ENCODE measurements at regions not wholly inside any gene's neighbourhood (a gene's known extent, or its start where the extent isn't known, plus 50 kb on each side); places are given as distances from the start of the nearest gene placed in this dataset.

GRCh38 chr1:82836213-82836972 lies 1035.7 kb downstream of the ADGRL2 start:
- DNase-seq (ENCODE audit: low read depth), result no peak

GRCh38 chr1:82830690-82831380 lies 1030.1 kb downstream of the ADGRL2 start:
- DNase-seq (ENCODE audit: low read depth), result no peak

DNA sequence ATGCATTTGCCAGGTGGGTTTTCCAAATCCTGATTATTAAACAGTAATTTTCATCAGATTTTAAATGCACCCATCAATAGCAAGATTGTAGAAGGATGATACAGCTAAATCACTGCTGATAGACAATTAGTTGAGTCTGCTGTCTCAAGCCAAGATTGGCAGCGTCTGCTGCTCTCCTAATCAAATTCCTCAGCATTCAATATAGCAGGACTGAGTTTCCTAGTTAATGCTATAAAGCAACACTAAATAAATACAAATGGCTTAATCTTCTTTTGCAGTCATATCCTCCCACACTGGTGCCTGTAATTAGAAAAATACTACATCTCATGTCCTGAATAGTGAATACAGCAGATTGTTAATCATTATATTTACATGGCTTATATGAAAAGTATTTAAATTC lies 1028.8 kb downstream of the ADGRL2 start:
- no peak for DNase-seq (ENCODE audit: low read depth)

DNA sequence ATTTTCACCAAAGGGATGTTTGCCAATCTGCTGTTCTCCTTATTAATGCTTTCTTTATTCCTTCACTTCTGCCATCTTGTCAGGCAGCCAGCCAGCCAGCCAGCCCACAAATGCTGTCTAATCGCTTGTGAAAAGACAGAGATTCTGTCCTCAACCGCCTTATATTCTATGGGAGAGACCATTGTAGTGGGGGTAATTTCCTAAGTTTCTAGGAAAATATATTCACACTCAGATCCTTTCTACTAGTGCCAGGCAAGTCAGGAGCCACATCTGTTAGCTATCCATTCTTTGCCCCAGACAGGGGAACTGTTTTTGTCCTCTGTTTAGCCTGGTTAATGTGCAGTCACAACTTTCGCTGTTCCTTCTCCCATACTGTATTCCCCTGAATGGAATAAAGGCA lies 1023.1 kb downstream of the ADGRL2 start:
- no peak for DNase-seq (ENCODE audit: low read depth)

DNA sequence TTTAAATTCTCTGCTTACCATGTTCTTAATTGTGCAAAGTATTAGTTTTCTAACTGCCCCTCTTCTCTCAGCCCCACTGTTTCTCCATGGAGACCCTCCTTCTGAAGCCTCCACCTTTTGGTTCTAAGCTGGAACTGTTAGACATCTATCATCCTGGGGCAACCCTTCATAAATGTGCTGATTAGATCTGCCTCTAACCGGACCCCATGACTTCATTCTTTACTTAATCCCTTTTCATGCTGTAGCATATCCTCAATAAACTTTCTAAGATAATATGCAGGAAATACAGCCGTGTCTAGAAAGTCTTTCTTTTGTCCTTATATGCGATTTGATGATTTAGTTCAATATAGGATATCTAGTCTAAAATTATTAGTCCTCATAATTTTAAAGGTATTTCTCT lies 1020.1 kb downstream of the ADGRL2 start:
- peak; percentile 16 for DNase-seq (ENCODE audit: low read depth)

DNA sequence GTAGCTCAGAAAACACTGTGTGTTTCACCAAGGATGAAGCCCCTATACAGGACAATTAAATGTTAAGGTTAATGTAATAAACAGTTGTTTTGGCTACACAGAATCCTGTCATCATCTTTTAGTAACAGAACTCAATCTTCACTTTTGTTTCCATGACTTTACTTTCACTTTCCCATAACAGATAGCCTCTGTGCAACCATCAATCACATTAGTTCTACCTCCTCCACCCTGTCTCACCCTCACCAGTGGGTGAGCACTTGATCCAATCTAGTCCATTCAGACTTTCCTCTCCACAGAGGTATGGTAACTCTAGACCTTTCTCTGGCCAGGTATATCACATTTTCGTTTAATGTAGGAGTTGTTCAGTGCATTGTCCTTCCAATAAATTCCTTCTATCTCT lies 1018.5 kb downstream of the ADGRL2 start:
- peak; percentile 27 for DNase-seq (ENCODE audit: low read depth)

GRCh38 chr1:82818586-82818985 lies 1017.9 kb downstream of the ADGRL2 start:
- peak; percentile 3 for DNase-seq (ENCODE audit: low read depth)

GRCh38 chr1:82813386-82813785 lies 1012.7 kb downstream of the ADGRL2 start:
- no peak for DNase-seq (ENCODE audit: low read depth)

DNA sequence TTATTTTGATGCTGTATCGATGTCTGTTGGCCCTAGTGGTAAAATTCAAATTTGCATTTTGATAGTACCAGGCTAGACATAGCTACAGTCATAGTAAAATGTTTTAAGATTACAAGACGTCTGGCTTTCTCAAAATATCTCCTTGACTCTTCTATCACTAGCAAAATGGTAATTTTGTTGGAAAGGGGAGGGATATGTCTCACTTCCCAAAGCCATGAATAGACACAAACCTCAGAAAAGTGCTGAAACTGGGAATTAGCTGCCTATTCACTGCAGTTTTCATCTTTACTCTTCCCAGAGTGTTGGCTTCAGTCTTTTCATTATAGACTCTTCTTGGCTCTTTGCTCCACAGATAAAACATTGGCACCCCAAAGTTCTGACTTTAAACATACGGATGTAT lies 1009.9 kb downstream of the ADGRL2 start:
- no peak for DNase-seq (ENCODE audit: low read depth)

DNA sequence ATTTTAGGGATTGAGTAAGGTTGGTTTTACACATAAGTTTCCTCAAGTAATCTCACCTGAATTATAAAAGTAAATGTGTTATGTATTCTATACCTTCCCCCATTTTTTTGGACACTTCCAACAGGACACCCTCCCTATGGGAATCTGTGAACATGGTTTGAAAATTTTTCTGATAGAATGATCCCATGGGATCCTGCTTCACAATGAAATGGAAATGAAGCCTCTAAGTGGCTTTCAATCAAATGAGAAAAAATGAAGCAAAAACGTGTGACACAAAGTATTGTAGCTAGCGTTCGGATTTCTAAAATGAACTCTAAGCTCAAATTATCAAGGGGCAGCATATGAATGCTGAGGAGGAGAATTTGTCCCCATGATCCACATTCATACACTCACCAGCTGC lies 1006.8 kb downstream of the ADGRL2 start:
- no peak for DNase-seq (ENCODE audit: low read depth)

DNA sequence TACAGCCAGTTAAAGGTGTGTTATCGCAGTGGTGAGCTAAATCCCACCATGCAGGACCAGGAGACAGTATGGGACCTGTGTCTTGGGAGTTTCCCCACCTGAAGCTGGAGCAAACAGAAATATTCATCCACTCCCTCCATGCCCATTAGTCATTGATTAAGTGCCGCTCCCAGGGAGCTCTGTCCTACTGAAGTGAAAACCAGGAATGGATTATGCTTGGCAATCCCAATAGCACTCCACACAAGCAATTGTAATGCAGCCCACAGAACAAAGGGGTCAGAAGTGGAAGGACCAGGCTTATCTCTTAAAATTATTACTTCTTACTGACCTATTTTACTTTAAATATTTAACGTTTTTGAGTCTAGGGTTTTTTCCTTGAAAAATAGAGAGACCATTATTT lies 1005.4 kb downstream of the ADGRL2 start:
- DNase-seq (ENCODE audit: low read depth), result no peak

DNA sequence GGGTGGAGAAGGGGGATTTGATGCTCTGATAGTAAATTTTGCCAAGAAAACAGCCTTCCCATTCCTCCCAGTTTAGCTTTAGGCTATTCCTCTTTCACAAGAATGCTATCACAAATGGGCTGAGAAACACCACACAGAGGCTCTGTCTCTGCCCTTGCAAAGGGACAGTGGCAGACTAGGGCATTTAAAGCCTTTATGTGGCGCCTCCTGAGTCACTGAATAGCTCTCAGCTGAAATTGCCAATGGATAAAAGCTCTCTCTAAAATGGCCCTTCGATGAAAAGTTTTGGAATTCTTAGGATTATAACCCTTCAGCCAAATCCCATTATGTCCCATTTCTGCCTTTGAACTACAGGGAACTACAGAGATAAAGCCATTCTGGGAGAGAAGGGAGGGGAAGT lies 1000.4 kb downstream of the ADGRL2 start:
- no peak for DNase-seq (ENCODE audit: low read depth)

- DNase-seq (ENCODE audit: low read depth), result no peak
These were observed 1000.0 kb downstream of the ADGRL2 start for GRCh38 chr1:82800721-82801120.

- no peak for DNase-seq (ENCODE audit: low read depth)
These were observed 998.5 kb downstream of the ADGRL2 start for GRCh38 chr1:82799261-82799660.

- peak; percentile 68 for DNase-seq (ENCODE audit: low read depth)
These were observed 994.9 kb downstream of the ADGRL2 start for GRCh38 chr1:82795508-82796149.

DNA sequence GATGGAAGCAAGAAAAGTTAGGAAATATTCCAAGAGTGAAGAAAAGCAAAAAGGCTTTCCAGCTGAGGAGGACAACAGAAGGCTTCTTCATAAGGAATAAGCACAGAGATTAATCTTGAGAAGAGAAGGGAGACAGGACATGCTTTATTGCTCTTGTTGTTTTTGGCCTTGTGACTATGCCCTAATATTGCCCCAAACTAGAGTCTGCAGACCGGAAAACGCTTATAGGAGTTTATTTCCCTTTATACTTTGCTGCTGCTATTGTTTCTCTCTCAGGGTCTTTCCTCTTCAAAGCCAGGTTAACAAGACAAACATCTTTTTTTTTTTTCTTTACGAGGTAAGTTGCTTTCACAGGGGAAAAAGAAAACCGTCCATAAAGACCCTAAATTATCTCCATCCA lies 991.4 kb downstream of the ADGRL2 start:
- DNase-seq (ENCODE audit: low read depth), result no peak

GRCh38 chr1:82790556-82790955 lies 989.8 kb downstream of the ADGRL2 start:
- DNase-seq (ENCODE audit: low read depth), result no peak

DNA sequence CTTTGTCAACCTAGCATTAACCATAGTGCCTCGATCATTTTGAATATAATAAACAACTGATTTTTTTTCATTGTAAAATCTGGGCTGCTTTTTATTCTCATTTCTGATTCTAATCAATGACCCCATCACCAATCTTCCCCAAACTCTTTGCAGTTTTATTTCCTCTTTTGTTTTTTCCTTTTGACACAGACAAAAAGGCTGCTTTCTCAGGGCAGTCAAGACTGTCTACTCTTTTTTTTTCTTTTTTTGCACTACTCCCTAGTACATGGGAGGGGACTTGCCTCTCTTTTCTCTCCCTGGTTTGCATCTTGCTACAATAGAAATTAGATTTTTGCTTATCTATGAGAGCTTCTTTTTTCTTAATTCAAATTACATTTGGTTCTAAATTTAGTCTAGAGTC lies 987.9 kb downstream of the ADGRL2 start:
- DNase-seq (ENCODE audit: low read depth), result no peak

DNA sequence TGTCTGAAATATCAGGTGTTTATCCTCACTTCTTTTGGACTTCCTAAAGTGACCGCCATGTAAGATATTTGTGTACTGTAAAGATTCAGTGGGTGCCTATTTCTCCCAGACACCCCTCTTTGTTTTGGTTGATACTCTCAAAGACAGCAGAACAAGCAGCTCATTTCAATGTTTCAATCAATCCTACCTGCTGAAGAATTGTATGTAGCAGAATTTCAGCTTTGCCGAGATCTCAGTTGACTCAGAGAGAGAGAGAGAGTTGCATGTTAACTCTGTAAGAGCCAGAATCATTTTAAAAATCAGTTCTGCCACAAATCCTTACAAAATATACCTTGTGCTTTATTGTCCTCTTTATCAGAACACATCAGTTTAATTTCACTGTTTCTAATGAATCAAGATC lies 987.3 kb downstream of the ADGRL2 start:
- DNase-seq (ENCODE audit: low read depth), result no peak

DNA sequence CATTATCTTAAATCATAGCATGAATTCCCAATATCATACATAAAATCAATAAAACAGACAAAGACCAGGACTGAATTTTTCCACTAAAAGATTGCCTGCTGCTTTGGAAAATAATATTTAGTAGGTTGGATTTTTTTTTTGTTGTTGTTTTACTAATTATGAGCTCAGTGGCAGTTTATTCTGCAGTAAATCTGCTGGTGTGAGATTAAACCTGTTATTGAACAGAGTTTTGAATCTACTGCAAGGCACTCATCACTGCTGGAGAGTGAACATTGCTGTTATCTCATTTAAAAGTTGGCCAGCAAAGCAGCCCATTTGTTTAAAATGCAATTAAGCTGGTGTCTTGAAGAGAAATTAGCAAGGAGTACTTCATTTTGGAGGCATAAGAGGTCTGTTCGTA lies 986.1 kb downstream of the ADGRL2 start:
- DNase-seq (ENCODE audit: low read depth), result no peak

GRCh38 chr1:82785268-82785790 lies 984.6 kb downstream of the ADGRL2 start:
- peak; percentile 23 for DNase-seq (ENCODE audit: low read depth)

DNA sequence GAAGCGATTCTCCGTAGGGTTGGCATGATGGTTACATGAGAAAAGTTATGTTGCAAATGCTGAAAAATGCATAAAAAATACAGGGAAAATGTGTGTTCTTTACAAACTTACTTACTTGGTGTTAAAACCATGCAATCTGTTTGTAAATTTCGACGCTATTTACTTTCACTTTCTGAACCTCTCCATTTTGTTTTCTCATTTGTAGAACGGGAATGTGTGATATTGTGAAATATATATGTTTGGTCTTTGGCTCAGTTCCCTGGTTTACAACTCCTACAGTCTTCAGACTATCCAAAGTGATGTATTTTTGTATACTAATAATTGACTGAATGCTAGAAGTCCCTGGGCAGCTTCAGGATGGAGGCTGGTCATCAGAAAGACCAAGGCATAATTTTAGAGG lies 982.3 kb downstream of the ADGRL2 start:
- no peak for DNase-seq (ENCODE audit: low read depth)

GRCh38 chr1:82782599-82782998 lies 981.9 kb downstream of the ADGRL2 start:
- no peak for DNase-seq (ENCODE audit: low read depth)
